Pancreas (tissue), 10 donors: ENCODE measurements at regions not wholly inside any gene's neighbourhood (a gene's known extent, or its start where the extent isn't known, plus 50 kb on each side); places are given as distances from the start of the nearest gene placed in this dataset.

ENCODE experiments used
- ATAC-seq, 4 donors: fragments of 200-7000 bp; cut with Tn5 transposase; one replicate each; pipeline versions ENCODE4 v1.8.0 to v1.9.1; 2020; ENCODE audit warnings: mild to moderate bottlenecking in 4 of 4, moderate library complexity in 4 of 4
- DNase-seq, 6 donors: peaks; one replicate each; pipeline ENCODE4 v3.0.0-alpha.2; 2020
- FAIRE-seq: peaks from 2 replicates; lab custom pipeline; 2012; peaks lifted over from hg19 to GRCh38; lab: Jason Lieb, UNC
- H3K27ac ChIP-seq, 4 donors: fragments of 200-600 bp; sonication (generic); 1 replicate in 3 of 4; 2 replicates in 1 of 4; pipeline versions ENCODE4 v1.5.0 to v1.8.0; 2020
- H3K27me3 ChIP-seq, 4 donors: fragments of 200-600 bp; one replicate each; pipeline ENCODE4 v1.8.0; 2021
- H3K36me3 ChIP-seq, 3 donors: fragments of 200-600 bp; sonication (generic) in 1 of 3; one replicate each; pipeline versions ENCODE4 v1.5.0 to v1.8.0; 2020 to 2021
- H3K4me1 ChIP-seq, 3 donors: fragments of 200-600 bp; one replicate each; pipeline ENCODE4 v1.8.0; 2021
- H3K4me3 ChIP-seq, 4 donors: fragments of 200-600 bp; sonication (generic) in 2 of 4; one replicate each; pipeline versions ENCODE4 v1.5.0 to v1.8.0; 2020 to 2021
- H3K9me3 ChIP-seq, 4 donors: fragments of 200-600 bp; one replicate each; pipeline ENCODE4 v1.8.0; 2021
- CTCF ChIP-seq, 4 donors: fragments of 200-600 bp; sonication (generic) in 3 of 4; IDR thresholded peaks; one replicate each; pipeline versions ENCODE4 v1.5.0 to v1.8.0; 2021; ENCODE audit warnings: antibody characterized with exemption in 4 of 4
- WGBS, 2 donors: extraction: QIAGEN DNeasy Blood & Tissue Kit; methylation state at CpG; one replicate each; pipeline ENCODE4 v1.1.7; 2013; 5-methylcytosine and 5-hydroxymethylcytosine counted together
- intact Hi-C, 3 donors: fragments of 100-400 bp; cut with DNase I; formaldehyde crosslinking; loops; one replicate each; pipeline versions ENCODE4 v1.11.1 to v1.14.2; 2022
- donor health status: healthy with polysubstance abuse.
- donor health status: DM: no; HTN: no; CAD: no; lungs with moderate emphysema.
- donor health status: DM: no; HTN: no; CAD: no.
- donor health status: control.
- donor health status: control.
- donor health status: Bipolar disorder and iron deficiency.
- donor health status: DM: yes; HTN: yes; CAD: no.
- donor health status: DM: no; HTN: no; CAD: no.
- donor health status: DM: no; HTN: no; CAD: no.
- donor health status: DM: yes; HTN: yes; CAD: no.

GRCh38 chr3:31253782-31254181 is 278.9 kb upstream of the STT3B start:
- Histone ChIP-seq H3K9me3 (no peaks in the 10 kb centered on the region), H3K27ac (no peak overlapping the region), H3K36me3 (no peaks in the 10 kb centered on the region), H3K27me3 (no peaks in the 10 kb centered on the region), H3K4me3 (no peak overlapping the region), H3K4me1 (no peaks in the 10 kb centered on the region)
- intact Hi-C loops = no loop called here
- DNase-seq (no peak), FAIRE-seq (no peak), ATAC-seq (no peak)
- 87 to 89% methylated on average over 4 of the region's 4 CpGs for WGBS, 2 donors
- TF ChIP-seq CTCF (IDR thresholded peaks at IDR 0.05) = no peak

- FAIRE-seq (no peak), DNase-seq (no peak), ATAC-seq (peak in 1 of 4 donors; percentile 58)
- Histone ChIP-seq H3K27ac (no peak overlapping the region), H3K4me3 (no peak overlapping the region), H3K36me3 (no peaks in the 10 kb centered on the region), H3K27me3 (no peaks in the 10 kb centered on the region), H3K4me1 (no peaks in the 10 kb centered on the region), H3K9me3 (no peaks in the 10 kb centered on the region)
- TF ChIP-seq CTCF (IDR thresholded peaks at IDR 0.05) = no peak
- intact Hi-C loops = no loop called here
- WGBS, 2 donors = 47 to 48% methylated on average over 3 of the region's 3 CpGs
Measured at GRCh38 chr3:31254483-31254882, 278.2 kb upstream of the STT3B start.

GRCh38 chr3:31255007-31255581 is 277.6 kb upstream of the STT3B start:
- Histone ChIP-seq H3K27ac (no peak overlapping the region), H3K9me3 (no peaks in the 10 kb centered on the region), H3K36me3 (no peaks in the 10 kb centered on the region), H3K27me3 (no peaks in the 10 kb centered on the region), H3K4me3 (no peak overlapping the region), H3K4me1 (no peaks in the 10 kb centered on the region)
- 52 to 53% methylated on average over 2 of the region's 2 CpGs for WGBS, 2 donors
- no peak for DNase-seq
- no peak for ATAC-seq
- no peak for FAIRE-seq
- intact Hi-C loops = no loop called here
- TF ChIP-seq CTCF (IDR thresholded peaks at IDR 0.05) = no peak

- FAIRE-seq (no peak), ATAC-seq (no peak), DNase-seq (no peak)
- no peaks in the 10 kb centered on the region for H3K36me3 ChIP-seq
- no peak for TF ChIP-seq CTCF (IDR thresholded peaks at IDR 0.05)
- H3K27me3 ChIP-seq = no peaks in the 10 kb centered on the region
- WGBS, 2 donors = 51 to 63% methylated on average over 2 of the region's 2 CpGs
- H3K27ac ChIP-seq = no peak overlapping the region
- H3K4me3 ChIP-seq = no peak overlapping the region
- intact Hi-C loops = no loop called here
- H3K4me1 ChIP-seq = no peaks in the 10 kb centered on the region
- no peaks in the 10 kb centered on the region for H3K9me3 ChIP-seq
Measured at GRCh38 chr3:31262201-31262600, 270.5 kb upstream of the STT3B start.

- WGBS, 2 donors = 26 to 32% methylated on average over 1 of the region's 1 CpG
- Histone ChIP-seq H3K27ac (no peak overlapping the region), H3K4me3 (no peak overlapping the region), H3K4me1 (no peaks in the 10 kb centered on the region), H3K27me3 (no peaks in the 10 kb centered on the region), H3K36me3 (no peaks in the 10 kb centered on the region), H3K9me3 (no peaks in the 10 kb centered on the region)
- no peak for TF ChIP-seq CTCF (IDR thresholded peaks at IDR 0.05)
- FAIRE-seq (no peak), DNase-seq (no peak), ATAC-seq (no peak)
- intact Hi-C loops = no loop called here
Measured at GRCh38 chr3:31263897-31264296, 268.8 kb upstream of the STT3B start.
